DND-41 (cell line): ENCODE measurements at regions not wholly inside any gene's neighbourhood (a gene's known extent, or its start where the extent isn't known, plus 50 kb on each side); places are given as distances from the start of the nearest gene placed in this dataset.

Experiments
- EZH2 ChIP-seq: IDR thresholded peaks from 3 replicates; pipeline ENCODE4 v1.6.1; 2012; ENCODE audit warnings: borderline replicate concordance, low read depth, mild to moderate bottlenecking, moderate library complexity, low read length, inconsistent platforms; ENCODE audit not compliant: severe bottlenecking
- TF ChIP-seq, protein P1 (sequence below): IDR thresholded peaks from 2 replicates; pipeline ENCODE4 v1.5.1; 2012; ENCODE audit warnings: borderline replicate concordance, low read length, moderate library complexity, mild to moderate bottlenecking; ENCODE audit not compliant: poor library complexity, severe bottlenecking; ENCODE audit errors: extremely low read depth

- TF ChIP-seq, protein P1, sequence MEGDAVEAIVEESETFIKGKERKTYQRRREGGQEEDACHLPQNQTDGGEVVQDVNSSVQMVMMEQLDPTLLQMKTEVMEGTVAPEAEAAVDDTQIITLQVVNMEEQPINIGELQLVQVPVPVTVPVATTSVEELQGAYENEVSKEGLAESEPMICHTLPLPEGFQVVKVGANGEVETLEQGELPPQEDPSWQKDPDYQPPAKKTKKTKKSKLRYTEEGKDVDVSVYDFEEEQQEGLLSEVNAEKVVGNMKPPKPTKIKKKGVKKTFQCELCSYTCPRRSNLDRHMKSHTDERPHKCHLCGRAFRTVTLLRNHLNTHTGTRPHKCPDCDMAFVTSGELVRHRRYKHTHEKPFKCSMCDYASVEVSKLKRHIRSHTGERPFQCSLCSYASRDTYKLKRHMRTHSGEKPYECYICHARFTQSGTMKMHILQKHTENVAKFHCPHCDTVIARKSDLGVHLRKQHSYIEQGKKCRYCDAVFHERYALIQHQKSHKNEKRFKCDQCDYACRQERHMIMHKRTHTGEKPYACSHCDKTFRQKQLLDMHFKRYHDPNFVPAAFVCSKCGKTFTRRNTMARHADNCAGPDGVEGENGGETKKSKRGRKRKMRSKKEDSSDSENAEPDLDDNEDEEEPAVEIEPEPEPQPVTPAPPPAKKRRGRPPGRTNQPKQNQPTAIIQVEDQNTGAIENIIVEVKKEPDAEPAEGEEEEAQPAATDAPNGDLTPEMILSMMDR = no peak
- no peak for TF ChIP-seq EZH2
Measured at GRCh38 chr2:184206045-184206444, 392.3 kb upstream of the ZNF804A start.
